ENCODE measurements at regions not wholly inside any gene's neighbourhood (a gene's known extent, or its start where the extent isn't known, plus 50 kb on each side); places are given as distances from the start of the nearest gene placed in this dataset.

- DNase-seq (ENCODE audit: low read depth, low spot score), result no peak
These were observed 73.4 kb upstream of the DNAH5 start for GRCh38 chr5:14017904-14018303.

GRCh38 chr5:14016549-14016948, 72.1 kb upstream of the DNAH5 start:
- no peak for DNase-seq (ENCODE audit: low read depth, low spot score)

GRCh38 chr5:14011089-14012020, 66.9 kb upstream of the DNAH5 start:
- peak; percentile 95 for DNase-seq (ENCODE audit: low read depth, low spot score)

- DNase-seq (ENCODE audit: low read depth, low spot score), result no peak
These were observed 65.1 kb upstream of the DNAH5 start for GRCh38 chr5:14009575-14009974.

- no peak for DNase-seq (ENCODE audit: low read depth, low spot score)
These were observed 64.4 kb upstream of the DNAH5 start for GRCh38 chr5:14008819-14009311.

- no peak for DNase-seq (ENCODE audit: low read depth, low spot score)
These were observed 62.5 kb upstream of the DNAH5 start for GRCh38 chr5:14006823-14007520.

GRCh38 chr5:14004598-14005394, 60.3 kb upstream of the DNAH5 start:
- no peak for DNase-seq (ENCODE audit: low read depth, low spot score)

- DNase-seq (ENCODE audit: low read depth, low spot score), result no peak
These were observed 59.4 kb upstream of the DNAH5 start for GRCh38 chr5:14003936-14004335.

GRCh38 chr5:14003513-14003912, 59.0 kb upstream of the DNAH5 start:
- no peak for DNase-seq (ENCODE audit: low read depth, low spot score)

- DNase-seq (ENCODE audit: low read depth, low spot score), result no peak
These were observed 53.8 kb upstream of the DNAH5 start for GRCh38 chr5:13998254-13998653.

- no peak for DNase-seq (ENCODE audit: low read depth, low spot score)
These were observed 53.0 kb upstream of the DNAH5 start for GRCh38 chr5:13997514-13997913.

GRCh38 chr5:13994621-13995253, 50.2 kb upstream of the DNAH5 start:
- no peak for DNase-seq (ENCODE audit: low read depth, low spot score)
